ENCODE measurements at regions not wholly inside any gene's neighbourhood (a gene's known extent, or its start where the extent isn't known, plus 50 kb on each side); places are given as distances from the start of the nearest gene placed in this dataset.
"Not testable (repeated sequence)": the region's sequence is repeated elsewhere in the genome, so short reads cannot be mapped to it uniquely, and the experiment has no call there.

GRCh38 chr1:83343767-83344166, 655.2 kb downstream of the TTLL7 start:
- not testable (repeated sequence) for TF ChIP-seq CTCF (IDR thresholded peaks at IDR 0.05; ENCODE audit: low read length); EZH2 (IDR thresholded peaks at IDR 0.05; ENCODE audit: borderline replicate concordance, low read length)
